ENCODE measurements at regions not wholly inside any gene's neighbourhood (a gene's known extent, or its start where the extent isn't known, plus 50 kb on each side); places are given as distances from the start of the nearest gene placed in this dataset.

GRCh38 chr2:144629935-144630334 is 110.0 kb upstream of the ZEB2 start:
- no peak for TF ChIP-seq POLR2A (IDR thresholded peaks at IDR 0.05)
- TF ChIP-seq CTCF (IDR thresholded peaks at IDR 0.05) = no peak
- TF ChIP-seq POLR2AphosphoS5 (IDR thresholded peaks at IDR 0.05) = no peak
